A172 (cell line): ENCODE measurements at regions not wholly inside any gene's neighbourhood (a gene's known extent, or its start where the extent isn't known, plus 50 kb on each side); places are given as distances from the start of the nearest gene placed in this dataset.
A peak's percentile ranks its signal among the peaks of the same experiment; 100 is the strongest.

Experiments used
- DNase-seq: peaks from one replicate; pipeline ENCODE4 v3.0.0-alpha.2; 2015; ENCODE audit warnings: low spot score

DNA sequence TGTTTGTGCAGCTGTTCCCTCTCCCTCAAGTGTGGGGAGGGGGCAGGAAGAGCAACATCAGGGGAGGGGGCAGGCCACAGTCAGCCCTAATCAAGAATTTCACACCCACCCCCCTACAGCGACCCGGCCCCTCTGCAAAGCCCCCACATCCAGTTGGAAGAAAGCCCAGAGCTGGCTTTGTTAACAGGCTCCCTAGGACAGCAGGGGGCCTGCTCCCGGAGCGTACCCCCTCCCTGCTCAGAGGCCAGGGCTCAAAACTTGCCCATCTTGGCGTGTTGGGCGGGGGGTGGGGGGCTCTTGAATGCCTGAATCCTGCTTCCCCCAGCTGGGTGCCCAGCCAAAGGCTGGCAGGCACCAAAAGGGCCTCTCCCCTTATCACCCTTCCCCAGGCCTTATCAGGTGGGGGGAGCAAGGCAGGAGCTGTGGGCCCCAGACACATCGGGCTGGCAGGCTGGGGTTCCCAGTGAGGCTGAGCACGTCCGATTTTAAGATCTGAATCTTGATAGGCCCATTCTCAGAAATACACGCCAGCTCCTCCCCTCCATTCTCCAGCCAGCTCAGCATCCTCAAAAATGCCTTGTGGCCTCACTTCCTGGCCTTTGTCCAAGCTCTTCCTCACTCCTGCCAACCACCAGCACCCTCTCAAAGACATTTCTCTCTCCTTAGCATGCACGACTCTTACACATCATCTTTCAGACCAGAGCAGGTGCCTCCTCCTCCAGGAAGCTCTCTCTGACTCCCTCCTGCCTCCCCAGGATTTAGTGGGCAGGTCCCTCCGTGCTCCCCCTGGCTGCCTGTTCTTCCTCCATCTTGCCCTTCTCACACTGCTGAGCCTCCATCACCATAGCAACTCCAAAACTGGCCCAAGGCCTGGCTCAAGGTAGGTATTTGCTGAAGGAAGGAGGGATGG, 384.8 kb downstream of the MN1 start:
- DNase-seq: peak; percentile 86

DNA sequence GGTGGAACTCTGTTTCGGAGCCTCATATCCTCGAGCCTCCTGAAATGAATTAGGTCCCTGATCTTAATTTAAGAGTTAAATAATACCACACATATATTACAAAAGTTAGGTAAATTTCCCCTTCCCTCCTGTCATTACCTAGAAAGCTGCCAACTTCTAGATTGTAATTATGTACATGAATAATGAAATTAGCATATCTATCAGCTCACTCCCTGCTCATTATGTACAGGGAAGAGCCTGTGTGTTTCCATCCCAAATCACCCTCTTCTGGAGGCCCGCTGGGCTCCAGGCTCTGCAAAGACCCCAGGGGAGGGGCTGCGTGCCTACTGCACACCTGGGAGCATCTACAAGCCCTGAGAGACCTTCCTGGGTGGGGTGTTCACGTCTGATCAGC, 384.1 kb downstream of the MN1 start:
- no peak for DNase-seq

DNA sequence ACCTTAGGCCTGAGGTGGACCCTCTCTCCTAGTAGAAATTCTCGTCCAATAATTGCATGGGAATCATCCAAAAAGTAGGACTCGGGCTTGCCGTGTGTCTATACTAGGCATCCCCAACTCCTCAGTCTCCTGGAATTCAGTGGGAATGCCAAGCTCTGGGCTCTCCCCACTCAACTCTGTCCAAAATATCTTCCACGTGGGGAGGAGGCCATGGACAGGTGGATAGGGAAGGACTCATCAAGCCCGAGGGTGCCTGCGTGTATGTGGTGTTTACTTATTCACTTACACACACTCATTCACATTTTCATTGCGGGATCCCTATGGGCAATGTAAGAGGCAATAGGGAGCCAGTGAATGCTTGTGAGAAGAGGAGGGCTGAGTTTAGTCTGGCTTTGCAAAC, 383.3 kb downstream of the MN1 start:
- DNase-seq: no peak

DNA sequence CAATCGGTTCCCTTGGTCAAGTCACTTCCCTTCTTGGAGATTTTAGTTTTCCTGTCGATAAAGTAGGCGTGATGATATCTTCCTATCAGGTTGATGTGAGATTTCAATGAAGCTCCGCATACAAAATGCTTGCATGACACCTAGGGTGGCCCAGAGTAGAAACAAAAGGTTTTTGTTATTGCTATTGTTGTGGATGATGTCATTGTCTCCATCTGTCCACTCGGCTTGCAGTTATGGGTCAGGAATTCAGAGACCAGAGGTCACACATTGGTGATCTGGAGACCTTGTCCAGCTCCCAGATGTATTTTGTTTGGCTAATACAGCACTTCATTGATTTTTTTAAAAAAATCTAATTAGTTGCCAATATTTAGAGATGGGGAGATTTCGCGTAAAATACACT, 382.1 kb downstream of the MN1 start:
- DNase-seq: peak; percentile 6

DNA sequence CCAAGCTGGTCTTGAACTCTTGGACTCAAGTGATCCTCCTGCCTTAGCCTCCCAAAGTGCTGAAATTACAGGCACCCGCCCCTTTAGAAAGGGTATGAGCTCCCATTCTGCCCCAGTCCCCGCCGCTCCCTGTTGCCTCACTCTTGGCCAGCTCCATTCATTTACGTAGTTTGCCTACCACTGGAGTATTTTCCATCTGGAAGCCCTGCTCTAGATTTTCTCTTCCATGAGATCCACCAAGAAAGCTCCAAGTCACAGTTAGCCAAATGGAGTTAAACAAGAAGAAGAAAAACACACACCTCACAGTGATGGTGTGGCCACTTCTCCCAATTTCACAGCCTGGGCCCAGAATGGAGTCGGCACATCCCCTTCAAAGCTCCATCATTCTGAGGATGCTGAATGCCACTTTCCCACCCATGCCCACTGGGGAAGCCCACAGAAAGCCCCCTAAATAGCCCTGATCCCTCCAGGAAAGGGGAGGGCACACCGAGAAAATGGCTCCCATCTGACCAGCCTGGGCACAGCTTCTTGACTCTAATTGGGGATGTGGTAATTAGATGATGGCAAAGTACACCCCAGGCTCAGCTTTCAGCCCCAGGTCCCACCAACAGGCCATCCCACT, 381.2 kb downstream of the MN1 start:
- DNase-seq: no peak

DNA sequence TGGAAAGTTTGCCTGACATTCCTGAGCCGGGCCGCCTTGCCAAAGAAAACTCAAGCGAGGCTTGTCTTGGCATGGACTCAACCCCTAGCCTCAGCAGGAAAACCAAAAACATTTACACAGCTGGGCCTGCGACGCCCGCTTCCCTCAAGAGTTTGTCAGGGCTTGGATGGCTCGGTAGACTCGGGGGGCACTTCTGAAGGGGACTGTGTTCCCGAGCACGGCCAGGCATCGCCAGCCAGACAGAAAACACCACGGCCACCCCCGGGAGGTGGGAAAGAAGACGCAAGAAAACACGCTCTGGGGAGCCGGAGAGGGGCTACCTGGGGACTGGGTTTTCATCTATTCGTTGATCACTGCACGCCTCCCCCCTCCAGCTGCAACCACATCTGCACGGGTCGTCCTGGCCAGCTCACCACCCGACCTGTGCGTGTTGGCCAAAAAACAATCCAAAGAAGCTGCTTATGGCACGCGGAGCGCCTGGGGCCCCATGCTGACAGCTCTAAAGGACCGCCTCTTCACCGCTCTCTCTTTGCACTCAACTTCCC, 380.7 kb downstream of the MN1 start:
- DNase-seq: peak; percentile 67

DNA sequence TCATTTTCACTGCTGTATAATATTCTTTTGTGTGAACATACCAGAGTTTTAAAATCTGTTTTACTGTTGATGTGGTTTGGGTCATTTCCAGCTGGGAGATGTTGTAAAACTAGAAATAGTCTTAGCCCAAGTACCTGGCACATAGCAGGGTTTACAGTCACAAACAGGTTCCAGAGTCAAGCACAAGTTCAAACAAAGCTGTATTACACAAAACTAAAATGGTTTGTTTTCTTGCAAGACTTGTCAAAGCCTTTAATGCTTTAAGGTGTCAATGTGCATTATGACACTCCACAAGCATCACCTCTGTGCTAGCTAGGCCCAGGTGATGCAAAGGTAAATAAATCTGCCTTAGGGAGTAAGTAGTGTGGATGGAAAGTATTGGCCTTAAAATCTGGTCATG, 379.1 kb downstream of the MN1 start:
- DNase-seq: no peak

DNA sequence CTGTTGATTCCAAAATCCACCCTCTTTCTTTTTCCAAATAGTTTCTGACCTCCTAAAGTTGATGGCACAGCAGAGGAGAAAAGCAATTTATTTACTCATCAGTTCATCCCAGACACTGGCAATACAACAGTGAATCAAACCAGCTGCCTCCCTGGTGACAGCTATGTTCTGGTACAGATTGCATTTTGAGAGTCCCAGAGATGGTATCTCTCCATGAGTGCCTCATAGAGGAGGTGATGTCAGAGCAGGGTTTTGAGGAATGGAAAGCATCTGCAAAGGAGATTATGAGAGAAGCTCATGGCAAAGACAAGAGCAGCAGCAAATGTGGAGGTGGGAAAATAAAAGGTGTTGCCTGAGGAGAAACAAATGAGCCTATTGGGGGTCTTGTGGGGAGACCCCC, 377.2 kb downstream of the MN1 start:
- DNase-seq: no peak

DNA sequence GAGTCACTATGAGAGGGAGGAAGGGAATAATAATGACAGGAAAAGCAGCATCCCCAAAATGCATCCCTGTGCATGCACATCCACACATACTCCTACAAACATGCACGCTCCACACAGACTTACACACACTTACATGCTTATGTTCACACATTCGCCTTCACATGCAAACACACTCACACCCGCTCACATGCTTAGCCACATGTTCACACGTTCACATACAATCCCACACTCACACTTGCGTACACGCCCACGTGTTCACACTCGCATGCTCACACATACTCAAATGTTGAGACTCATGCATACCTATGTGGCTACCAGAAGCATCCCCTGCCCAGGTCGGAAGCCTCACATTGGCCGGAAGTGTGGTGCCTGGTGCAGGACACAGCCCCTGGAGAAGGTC, 372.1 kb downstream of the MN1 start:
- no peak for DNase-seq

DNA sequence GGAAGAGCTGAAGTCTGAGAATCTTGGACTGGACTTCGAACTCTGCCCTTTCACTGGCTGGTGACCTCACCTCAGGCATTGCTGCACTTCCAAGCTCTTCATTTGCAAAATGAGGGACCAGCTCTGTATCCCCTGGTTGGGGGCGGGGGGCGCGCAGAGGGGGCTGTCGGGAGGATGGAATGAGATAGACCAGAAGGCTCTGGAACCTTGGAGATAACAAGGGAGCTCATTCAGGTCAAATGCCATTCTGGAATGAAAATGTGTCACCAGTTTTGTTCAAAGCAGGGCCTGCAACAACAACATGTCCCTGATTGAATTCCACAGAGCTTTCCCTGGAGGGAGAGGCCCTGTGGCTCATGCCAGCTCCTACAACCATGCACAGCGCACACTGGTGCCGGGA, 370.5 kb downstream of the MN1 start:
- no peak for DNase-seq

DNA sequence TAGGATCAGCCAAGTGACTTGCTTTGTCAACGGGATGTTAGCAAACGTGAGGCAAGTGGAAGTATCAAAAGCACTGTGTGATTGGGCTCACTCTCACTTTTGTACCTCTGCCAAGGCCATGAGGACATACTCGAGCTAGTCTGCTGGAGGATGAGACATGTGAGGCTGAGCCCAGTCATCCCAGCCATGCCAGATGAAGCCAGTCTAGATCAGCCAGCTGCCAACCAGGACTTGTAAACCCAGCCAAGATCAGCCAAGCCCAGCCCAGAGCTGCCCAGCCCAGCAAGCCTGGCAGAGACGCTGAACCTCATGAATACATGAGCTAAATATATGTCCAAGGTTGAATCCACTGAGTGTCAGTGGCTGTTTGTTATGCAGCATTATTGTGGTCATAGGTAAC, 369.7 kb downstream of the MN1 start:
- DNase-seq: no peak

DNA sequence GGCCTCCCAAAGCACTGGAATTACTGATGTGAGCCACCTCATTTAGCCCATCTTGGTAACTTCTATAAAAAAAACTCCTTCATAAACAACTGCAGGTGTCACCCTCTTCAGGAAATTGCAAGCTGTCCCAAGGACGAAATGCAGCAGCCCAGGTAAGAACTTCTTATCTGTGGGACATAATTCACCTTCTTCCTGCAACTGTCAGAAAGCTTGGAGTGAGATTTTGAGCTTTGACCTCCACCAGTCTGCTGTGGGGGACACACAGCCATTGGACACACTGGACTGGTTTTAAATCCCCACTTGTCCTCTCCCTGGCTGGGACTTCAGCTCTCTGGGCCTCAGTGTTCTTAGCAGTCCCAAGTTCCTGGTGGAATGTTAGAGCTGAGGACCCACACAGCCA, 368.5 kb downstream of the MN1 start:
- DNase-seq: no peak

DNA sequence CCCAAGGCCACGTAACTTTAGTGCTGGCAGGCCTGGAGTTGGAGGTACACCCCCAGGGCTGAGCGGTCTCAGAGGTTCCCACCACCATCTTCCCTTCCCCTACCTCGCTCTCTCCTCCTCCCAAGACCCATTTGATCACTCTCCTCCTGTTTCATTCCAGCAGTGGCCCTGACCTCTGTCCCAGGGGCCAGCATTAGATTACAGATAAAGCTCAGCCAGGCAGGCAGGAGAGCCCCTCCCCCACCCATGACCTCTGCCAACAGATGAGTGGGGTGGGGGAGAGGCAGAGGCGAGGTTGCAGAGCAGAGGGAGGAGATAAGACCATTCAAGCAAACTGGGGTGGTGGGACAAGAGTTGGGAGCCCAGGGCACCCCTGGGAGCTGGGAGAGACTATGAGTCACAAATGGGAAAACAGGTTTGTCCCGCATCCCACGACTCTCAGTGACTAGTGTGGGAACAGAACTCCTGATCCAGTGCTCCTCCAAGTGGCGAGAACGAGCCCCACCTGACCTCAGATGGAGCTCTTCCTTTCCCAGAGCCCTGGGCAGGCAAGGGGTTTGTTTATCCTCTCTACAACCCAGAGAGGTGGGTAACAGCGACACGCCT, 367.9 kb downstream of the MN1 start:
- peak; percentile 7 for DNase-seq

DNA sequence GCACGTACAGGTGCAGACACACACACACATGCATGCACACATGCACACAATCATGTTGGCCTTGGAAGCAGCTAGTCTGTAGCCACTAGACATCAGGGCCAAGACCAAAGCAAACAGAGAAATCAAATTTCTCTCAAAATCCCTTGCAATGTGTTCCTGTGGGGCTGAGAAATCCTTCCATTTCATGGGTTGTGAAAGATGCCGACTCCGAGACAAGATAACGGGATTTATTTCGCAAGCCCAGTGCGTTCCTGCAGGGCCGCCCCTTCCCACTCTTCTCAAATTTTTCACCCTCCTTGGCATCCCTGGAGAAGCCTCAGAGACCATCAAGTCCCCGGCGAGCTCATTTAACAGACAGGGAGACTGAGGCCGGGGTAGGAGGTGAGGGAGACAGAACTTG, 366.7 kb downstream of the MN1 start:
- DNase-seq: no peak

DNA sequence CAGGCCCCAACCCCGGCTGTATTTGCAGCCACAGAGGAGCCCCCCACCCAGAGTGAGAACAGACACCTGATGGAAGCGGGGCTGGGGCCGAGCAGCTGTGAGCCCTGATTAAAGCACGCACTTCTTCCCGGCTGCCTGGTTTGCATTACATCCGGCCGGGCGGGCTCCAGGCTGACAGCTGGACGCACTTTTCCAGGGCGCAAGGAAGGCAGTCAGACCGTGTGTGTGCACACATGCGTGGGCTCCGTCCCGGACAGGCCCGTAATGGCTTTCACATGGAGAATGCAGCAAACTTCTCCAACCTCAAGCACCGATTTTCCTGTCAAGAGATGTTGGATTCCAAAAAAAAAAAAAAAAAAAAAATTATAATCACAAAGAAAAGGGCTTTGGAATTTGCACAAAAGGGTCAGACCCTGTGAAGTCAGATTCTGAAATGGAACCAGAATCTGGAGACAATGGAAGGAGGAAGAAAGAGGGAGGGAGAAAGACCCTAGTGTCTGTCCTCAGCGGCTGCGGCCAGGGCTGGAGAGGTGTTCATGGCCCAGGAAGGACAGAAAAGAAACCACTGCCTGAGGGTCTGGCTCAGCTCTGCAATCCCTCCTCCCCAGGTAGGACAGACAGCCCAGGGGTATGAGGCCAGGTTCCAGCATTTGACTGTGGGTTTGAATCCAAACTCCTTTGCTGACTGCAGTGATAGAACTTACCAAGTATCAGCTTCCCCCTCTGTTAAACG, 365.5 kb downstream of the MN1 start:
- no peak for DNase-seq

DNA sequence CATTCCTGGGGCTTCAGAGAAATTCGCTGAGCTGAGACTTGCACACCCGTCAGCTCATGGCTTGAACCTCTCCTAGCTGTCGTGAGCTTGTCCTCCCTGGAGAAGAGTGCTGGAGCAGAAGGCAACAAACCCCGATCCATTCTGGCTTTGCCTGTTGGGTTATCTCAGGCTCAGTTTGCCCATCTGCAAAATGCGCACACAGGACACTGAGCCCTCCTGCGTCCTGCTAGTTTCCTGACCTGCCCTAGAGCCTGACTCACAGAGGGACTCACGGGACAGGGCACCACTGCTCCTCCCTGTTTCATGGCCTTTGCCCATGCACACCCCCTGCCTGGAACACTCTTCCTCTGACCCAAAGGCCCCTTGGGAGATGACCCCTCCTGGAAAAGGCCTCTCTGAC, 365.0 kb downstream of the MN1 start:
- no peak for DNase-seq

DNA sequence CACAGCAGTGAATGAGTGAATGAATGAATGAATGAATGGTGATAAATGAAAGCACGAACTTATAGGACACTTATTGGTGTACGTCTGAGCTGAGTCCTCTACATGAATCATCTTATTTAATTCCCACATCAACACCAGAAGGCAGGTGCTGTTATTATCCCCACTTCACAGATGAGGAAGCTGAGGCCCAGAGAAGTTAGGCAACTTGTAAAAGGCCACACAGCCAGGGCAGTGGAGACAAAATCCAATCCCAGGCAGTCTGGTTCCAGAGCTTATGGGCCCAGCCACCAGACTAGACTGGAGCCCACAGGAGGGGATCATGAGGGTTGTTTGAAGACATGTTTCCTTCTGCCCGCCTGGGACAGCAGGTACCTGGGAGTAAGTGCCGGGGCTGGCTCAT, 364.0 kb downstream of the MN1 start:
- DNase-seq: no peak

DNA sequence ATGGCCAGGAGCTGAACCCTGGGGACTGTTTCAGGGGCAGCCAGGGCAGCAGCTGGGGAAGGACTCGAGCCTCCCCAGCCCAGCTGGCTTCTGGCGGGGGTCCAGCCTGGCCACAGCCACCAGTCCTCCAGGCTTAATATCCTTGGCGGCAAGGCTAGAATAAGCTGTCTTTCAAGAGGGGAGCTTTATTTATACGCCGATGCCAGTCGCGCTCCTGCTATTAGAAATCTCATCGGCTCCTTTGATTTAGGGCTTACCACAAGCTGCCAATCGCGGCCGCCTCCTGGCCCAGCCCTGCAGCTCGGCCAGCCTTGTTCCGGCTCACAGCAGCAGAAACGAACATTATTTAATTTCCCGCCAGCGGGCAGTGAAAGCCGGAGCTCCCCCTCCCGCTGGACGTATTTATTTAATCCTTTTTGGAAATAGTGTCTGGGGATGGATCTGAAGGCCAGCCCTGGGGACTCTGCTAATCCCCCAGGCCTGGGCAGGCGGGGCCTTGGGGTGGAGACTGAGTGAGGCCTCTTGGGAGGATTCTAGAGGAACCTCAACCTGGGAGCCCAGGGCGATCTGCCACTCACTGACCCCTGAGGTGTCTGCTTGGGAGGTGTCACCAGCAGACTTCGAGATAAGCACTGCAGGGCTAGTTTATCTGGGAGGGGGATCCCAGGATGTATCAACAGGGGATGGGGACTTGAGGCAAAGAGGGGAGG, 363.1 kb downstream of the MN1 start:
- no peak for DNase-seq

DNA sequence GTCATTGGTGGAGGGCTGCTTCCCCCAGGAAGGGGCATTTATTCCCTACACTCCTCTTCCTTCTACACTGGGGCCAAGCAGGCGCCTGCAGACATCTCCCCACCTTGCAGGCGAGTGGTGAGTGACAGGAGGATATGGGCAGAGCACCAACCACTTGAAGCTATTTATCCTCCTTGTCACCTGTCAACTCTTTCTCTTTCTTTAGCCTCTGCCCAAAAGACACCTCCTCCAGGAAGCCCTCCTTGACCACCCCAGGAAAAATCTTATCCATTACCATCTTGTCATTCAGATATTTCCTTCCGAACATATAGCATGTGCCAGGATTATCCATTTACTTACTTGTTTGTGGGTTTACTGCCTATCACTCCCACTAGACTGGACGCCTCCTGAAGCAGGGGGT, 362.4 kb downstream of the MN1 start:
- DNase-seq: no peak

DNA sequence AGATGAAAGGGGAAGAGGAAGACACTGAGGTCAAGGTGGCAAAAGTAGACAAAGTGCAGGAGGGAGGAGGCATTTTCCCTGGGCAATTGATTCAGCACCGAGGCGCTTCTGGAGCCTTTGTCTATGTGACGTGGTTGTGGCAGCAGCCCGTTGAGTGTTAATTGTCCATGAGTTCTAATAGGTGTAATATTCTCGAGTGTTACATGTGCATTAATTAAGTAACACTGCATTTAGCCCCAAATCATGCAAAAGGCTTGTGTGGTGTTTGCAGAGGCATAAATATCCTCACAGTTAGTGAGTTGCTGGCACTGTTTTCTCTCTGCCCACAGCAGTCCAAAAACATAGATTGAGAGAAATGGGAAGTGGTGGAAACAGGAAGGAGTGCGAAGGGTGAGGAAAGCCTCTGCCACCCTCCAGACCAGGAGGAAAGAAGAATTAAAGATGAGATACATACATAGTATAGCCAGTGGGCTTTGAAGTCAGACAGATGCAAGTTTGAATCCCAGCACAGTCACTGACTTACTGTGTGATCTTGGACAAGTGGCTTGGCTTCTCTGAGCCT, 361.2 kb downstream of the MN1 start:
- DNase-seq: no peak
